Omental fat pad (tissue), 3 donors: ENCODE measurements at regions not wholly inside any gene's neighbourhood (a gene's known extent, or its start where the extent isn't known, plus 50 kb on each side); places are given as distances from the start of the nearest gene placed in this dataset.
A peak's percentile ranks its signal among the peaks of the same experiment; 100 is the strongest.

Experiments
- ATAC-seq: fragments of 150-250 bp; one replicate; pipeline ENCODE4 v1.9.1; 2016; ENCODE audit warnings: mild to moderate bottlenecking, moderate library complexity; ENCODE audit not compliant: low FRiP score
- DNase-seq: peaks from one replicate; pipeline ENCODE4 v3.0.0-alpha.2; 2019; ENCODE audit warnings: low spot score
- TF ChIP-seq, protein P1 (sequence below), 3 donors: fragments of 450-650 bp; IDR thresholded peaks; one replicate each; pipeline ENCODE4 v1.5.1; 2016 to 2017; ENCODE audit warnings: antibody characterized with exemption in 3 of 3, mild to moderate bottlenecking in 3 of 3, moderate library complexity in 2 of 3

DNA sequence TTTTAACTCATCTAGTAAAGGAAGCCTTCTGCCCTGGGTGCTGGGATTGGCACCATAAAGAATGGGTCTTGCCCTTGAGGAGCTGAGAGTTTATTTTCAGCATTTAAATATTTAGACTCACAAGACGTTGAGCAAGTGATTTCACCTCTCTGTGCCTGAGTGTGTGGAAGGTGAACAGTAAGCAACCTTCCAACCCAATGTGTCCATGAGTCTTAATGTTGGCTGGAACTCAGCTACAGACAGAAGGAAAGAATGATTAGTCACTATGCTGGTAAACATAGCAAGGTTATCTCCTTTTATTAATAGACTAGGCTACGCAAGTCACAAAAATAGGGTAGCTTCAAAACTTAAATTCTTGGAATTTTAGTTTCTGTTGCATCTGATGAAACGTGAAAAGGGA lies 277.4 kb upstream of the GATB start:
- DNase-seq (no peak), ATAC-seq (peak; percentile 73)
- TF ChIP-seq, protein P1, sequence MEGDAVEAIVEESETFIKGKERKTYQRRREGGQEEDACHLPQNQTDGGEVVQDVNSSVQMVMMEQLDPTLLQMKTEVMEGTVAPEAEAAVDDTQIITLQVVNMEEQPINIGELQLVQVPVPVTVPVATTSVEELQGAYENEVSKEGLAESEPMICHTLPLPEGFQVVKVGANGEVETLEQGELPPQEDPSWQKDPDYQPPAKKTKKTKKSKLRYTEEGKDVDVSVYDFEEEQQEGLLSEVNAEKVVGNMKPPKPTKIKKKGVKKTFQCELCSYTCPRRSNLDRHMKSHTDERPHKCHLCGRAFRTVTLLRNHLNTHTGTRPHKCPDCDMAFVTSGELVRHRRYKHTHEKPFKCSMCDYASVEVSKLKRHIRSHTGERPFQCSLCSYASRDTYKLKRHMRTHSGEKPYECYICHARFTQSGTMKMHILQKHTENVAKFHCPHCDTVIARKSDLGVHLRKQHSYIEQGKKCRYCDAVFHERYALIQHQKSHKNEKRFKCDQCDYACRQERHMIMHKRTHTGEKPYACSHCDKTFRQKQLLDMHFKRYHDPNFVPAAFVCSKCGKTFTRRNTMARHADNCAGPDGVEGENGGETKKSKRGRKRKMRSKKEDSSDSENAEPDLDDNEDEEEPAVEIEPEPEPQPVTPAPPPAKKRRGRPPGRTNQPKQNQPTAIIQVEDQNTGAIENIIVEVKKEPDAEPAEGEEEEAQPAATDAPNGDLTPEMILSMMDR (IDR thresholded peaks at IDR 0.05) = no peak

DNA sequence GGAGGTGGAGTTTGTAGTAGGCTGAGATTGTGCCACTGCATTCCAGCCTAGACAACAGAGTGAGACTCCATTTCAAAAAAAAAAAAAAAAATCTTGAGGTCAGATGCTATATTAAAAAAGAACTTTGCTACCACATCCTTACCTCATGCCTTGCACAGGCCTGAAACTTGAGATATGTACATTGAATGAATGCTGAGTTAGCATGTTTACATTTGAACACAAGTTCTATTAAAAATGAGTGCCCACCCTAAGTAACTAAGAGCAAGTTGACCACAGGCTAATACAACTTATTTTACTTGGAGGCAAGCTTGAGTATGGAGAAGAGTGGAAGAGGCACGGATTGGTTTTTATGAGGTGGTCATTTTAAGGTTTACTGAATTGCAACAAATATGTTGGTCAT lies 276.6 kb upstream of the GATB start:
- ATAC-seq (no peak), DNase-seq (no peak)
- TF ChIP-seq, protein P1 (IDR thresholded peaks at IDR 0.05) = no peak

DNA sequence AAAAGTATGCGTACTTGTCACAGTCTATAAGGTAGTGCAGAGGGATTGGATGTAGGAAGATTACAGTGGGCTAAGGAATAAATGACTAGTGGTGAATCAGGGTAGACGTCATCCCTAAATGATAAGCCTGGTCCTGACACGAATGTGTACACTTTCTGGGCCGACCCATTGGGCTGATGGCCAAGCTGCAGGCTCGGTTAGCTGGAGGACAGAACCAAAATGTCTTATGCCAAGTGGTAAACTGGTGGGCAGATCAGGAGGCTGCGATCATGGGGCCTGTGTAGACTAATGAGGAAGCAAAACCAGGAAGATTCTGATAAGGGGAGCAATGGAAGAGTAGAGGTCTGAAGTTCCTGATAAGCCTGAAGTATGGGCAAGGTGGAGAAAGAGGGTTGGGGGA lies 272.8 kb upstream of the GATB start:
- TF ChIP-seq, protein P1 (IDR thresholded peaks at IDR 0.05) = no peak
- DNase-seq (no peak), ATAC-seq (no peak)

DNA sequence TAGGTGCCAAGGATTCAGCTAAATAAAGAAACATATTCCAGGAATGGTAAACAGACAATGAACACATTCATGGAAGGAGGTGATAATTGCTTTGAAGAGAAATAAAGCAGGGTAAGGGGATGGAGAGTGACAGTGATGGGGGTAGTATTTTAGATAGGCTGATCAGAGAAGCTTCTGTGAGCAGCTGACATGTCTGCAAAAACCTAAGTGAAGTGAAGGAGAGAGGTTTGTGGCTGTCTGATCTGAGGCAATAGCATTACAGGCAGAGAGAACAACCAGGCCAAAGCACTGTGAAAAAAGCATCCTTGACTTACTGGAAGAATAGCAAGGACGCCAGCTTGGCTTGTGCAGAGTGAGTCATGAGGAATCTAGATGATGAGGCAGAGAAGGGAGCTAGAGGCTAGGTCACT lies 271.9 kb upstream of the GATB start:
- DNase-seq (no peak), ATAC-seq (peak; percentile 23)
- TF ChIP-seq, protein P1 (IDR thresholded peaks at IDR 0.05) = no peak

DNA sequence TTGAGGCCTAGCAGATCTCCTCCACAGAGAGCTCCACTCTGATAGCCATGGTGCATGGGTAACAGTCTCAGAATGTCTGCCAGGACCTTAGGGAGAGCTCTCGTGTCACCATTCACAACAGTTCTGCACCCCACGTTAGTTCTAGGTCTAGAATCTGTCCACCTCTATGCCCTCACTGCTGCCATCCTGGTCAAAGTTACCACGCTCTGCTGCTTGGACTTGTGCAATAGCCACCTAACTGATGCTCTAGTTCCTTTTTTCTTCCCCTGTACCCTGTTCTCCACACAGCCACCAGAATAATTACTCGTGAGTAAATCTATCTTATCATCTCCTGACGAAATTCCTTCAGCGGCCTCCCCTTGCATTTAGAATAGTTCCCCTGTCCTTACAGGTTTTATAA lies 268.8 kb upstream of the GATB start:
- no peak for ATAC-seq
- TF ChIP-seq, protein P1 (IDR thresholded peaks at IDR 0.05) = no peak
- no peak for DNase-seq

DNA sequence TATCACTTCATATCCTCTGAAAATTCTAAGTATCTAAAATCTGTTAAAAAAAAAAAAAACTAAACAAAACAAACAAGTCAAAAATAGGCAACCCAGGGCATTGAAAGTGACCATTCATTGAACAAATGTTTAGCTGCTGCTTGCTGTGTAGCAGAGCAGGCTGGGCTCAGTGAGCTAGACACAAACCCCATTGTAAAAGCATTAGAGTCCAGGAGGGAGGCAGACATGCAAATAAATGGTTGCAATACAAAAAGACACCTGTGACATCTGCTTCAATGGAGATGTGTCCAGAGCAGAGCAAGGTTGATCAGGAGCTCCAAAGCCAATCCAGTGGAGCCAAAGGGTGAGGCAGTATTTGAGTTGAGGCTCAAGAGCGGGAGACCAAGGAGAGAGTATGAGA lies 267.3 kb upstream of the GATB start:
- ATAC-seq (no peak), DNase-seq (no peak)
- TF ChIP-seq, protein P1 (IDR thresholded peaks at IDR 0.05) = no peak

DNA sequence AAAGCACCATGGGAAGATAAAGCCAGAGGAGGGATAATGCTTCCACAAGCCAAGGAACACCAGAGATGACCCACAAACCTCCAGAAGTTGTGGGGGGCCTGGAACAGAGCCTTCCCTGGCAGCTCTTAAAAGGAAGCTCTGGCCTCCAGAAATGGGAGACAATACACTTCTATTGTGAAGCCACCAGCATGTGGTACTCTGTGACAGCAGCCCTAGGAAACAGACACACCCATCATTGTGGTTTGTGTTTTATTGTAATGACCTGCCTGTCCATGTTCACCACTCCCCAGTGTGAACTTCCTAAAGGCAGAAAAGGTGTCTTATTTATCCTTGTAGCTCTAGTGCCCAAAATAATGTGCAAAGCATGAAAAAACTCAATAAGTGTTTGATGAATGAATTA lies 264.1 kb upstream of the GATB start:
- TF ChIP-seq, protein P1 (IDR thresholded peaks at IDR 0.05) = no peak
- DNase-seq = no peak
- no peak for ATAC-seq
